ENCODE measurements at regions not wholly inside any gene's neighbourhood (a gene's known extent, or its start where the extent isn't known, plus 50 kb on each side); places are given as distances from the start of the nearest gene placed in this dataset.

- TF ChIP-seq POLR2AphosphoS5 (IDR thresholded peaks at IDR 0.05) (no peak), CTCF (IDR thresholded peaks at IDR 0.05) (no peak)
Observed at GRCh38 chr3:55297245-55297644, 189.9 kb downstream of the WNT5A start.
